ENCODE measurements at regions not wholly inside any gene's neighbourhood (a gene's known extent, or its start where the extent isn't known, plus 50 kb on each side); places are given as distances from the start of the nearest gene placed in this dataset.
"Not testable (repeated sequence)": the region's sequence is repeated elsewhere in the genome, so short reads cannot be mapped to it uniquely, and the experiment has no call there.

DNA sequence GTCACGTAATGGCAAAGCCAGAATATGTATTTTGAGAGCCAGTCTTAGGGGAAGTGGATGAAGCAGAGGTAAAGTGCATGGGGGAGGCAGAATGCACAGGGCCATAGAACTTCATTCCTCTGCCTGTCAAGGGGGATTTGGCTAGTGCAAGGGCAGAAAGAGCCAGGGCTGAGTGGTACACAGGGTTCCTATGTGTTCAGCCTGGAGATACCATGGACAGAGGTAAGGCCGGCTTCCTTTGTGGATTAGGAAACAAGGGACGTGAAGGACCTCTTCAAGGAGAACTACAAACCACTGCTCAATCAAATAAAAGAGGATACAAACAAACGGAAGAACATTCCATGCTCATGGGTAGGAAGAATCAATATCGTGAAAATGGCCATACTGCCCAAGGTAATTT is 241.1 kb upstream of the ELAVL2 start:
- not testable (repeated sequence) for DNase-seq

DNA sequence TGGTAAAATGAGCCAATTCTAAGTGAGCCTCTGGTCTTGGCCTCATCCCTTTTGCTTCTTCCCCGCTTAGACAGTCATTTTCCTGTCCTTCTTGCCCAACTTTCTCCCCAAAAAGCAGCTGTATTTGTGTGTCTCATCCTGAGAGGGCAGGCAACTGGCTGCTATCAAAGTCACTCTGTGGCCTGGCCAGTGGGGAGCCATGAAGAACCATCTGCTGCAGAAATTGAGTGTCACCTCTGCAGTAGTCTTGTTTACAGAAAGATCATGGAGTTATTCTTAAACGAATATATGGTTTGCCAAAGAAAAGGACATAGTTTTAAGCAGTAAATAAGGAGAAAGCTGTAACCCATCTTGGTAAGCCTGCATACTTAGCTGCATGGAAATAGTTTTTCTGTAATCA is 233.6 kb upstream of the ELAVL2 start:
- DNase-seq, result no peak

DNA sequence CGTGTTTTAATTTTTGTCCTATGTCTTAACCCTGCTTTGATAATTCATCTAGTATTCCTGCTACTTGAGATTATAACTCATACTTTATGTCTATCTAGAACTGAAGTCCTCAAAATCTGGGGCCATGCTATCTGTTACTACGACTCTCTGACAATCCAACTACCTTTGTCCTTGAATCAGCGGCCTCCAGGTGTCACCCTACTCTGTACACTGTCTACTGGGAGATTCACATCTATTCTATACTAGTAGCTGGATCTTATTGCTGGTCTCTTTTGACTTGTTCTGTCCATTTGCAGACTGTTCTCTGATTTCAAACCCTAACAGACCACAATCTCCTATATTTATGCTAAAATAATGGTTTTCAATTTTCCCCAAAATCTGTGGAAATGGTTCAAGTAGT is 225.5 kb upstream of the ELAVL2 start:
- no peak for DNase-seq

DNA sequence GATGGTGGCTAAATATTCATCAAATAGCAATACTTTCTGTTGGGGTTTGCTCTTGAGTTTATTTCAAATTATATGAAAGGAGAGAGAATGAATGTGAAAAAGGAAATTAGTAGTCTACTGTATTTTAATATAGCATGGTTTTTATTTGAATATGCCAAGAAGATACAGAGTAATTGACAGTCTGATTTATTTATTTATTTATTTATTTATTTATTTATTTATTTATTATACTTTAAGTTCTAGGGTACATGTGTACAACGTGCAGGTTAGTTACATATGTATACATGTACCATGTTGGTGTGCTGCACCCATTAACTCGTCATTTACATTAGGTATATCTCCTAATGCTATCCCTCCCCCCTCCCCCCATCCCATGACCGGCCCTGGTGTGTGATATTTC is 224.2 kb upstream of the ELAVL2 start:
- not testable (repeated sequence) for DNase-seq

DNA sequence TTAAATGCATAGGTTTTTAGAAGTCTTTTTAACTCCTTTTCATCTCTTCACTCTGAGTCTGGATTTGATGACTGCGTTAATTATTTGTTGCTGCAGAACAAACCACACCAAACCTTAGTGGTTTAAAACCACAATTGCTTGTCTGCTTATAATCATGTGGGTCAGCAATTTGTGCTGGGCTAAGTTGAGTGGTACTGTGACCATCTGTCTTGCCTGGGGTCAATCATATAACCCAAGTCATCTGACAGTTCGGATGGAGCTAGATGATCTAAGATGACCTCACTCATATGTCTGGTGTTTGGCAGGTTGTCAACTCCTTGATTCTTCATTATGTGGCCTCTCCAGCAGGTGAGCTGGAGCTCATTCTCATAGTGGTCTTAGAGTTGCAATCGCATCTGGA is 219.1 kb upstream of the ELAVL2 start:
- DNase-seq, result no peak

DNA sequence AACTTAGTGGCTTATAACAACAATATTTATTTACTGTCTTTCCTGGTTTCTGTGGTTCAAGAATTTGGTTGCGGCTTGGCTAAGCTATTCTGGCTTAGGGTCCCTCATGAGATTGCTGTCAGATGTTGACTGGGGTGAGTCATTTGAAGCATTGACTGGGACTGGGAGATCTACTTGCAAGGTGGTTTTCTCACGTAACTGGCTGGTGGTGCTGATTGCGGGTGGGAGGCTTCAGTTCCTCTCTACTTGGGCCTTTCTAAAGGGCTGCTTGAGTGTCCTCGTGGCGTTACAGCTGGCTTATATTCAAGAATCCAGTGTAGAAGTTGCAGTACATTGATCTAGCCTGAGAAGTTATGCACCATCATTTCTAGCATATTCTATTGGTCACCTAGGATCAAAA is 218.5 kb upstream of the ELAVL2 start:
- no peak for DNase-seq

DNA sequence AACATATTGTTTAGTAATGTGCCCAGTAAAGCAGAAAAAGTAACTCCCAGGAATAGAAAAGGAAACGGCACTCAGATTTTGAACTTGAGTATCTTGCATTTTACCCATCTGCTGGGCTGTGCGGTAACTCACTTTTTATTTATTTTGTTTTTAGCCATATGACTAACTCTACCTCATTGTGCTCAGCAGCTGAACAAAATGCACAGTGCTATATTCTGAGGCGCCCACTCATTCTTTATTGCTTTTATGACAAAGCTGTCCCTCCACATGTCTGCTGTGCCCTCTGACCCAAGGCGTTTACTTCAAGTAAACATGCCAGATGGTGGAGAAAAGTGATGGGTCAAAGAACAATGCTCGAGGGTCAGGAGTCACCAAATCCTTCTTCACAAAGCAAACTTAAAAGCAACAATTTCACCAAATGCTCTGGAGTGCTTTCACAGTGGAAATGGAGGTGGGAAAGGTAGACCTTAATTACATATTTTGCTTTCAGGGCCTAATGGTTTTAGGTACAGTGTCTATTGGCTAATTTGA is 215.2 kb upstream of the ELAVL2 start:
- DNase-seq, result no peak

DNA sequence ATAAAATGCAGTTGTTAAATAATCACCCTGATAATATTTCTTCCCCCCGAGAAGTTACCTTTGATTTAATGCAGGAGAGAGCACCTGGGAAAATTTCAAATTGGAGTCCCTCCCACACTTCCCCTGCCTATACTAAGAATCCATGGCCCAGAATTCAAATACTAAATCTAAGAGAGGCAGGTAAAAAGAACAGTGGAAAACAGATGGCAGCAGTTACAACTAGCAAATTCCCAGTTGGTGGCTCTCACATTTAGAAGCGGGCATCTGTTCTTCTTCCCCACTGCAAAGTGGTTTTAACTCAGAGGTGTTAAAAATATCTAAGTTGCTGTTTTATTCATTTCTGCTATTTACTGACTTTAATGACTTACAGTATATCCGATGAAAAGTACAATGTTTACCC is 210.4 kb upstream of the ELAVL2 start:
- DNase-seq, result no peak

DNA sequence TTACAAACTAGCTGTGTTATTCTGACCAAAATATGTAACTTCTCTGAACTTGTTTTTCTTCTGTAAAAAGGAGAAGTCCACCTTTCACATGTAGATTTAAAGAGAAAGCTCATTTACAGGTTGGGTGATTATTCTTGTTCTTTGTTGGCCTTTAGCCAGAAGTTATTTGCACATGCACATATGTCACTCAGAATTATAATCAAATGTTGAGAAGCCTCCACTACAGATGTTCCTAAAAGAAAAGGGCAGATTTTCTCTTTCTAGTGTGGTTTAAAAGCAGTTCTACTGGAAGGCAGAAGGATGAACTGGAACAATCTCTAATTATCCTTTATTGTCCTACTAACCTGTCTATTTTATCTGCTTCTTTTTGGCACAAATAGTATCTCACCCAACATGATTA is 209.8 kb upstream of the ELAVL2 start:
- no peak for DNase-seq

DNA sequence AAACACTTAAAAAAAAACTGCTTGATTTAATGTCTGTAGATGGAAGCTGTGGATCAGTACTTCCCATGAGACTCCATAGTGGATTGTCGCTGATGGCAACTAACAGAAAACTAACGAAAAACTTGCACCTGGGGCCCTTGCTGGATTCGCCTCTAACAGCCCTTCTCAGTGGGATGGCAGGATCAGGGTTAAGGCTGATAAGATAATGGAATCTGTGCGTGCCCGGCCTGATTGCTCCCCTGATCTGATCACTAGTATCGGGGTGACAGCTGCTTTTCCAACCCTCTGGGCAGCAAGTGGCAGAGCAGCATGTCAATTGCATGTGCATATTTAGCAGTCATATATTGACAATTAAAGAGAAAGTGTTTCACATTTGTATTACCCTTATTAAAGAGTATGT is 185.8 kb upstream of the ELAVL2 start:
- DNase-seq, result no peak

DNA sequence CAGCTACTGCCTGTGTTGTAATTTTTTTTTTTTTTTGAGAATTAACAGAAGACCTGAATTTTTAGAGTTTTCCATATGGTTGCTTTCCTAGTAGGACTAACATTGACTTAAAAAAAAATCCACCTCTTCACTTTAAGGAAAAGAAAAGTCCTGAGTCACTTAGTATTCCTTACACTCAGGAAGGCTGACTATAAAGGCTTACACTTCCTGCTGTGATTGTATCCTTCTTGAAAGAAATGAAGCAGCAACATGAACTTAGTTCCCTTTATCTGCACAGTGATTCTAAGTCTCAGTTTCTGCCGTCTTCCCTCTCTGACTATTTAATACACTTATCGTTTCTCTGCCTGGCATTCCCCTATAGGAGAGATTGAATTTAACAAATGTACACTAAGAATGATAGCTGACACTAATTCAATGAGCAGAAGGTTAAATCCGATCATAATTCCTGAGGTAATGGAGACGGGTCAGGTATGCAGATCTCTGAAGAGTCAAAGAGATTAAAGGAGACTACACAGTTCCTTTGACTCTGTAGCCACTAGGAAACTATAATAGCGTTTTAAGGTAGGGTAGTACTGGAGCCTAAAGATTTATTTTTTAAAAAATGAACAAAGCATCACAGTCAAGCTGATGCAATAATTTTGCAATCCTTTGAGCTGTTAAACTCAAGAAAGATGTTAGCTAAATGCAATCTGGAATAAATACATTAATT is 185.1 kb upstream of the ELAVL2 start:
- no peak for DNase-seq

DNA sequence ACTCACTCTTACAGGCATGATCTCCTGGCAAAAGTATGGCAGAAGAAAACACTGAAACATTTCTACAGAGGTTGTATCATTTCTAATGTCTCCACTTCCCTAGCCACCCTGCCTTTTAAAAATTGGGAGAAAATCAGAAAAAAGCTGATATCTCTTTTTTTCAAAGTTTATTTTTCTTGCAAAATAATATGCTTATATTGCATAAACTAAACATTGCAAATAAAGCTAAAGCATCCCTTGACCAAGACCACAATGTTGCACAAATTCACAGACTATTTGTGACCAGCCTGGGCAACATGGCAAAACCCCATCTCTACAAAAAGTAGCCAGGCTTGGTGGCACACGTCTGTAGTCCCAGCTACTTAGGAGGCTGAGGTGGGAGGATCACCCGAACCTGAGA is 183.3 kb upstream of the ELAVL2 start:
- no peak for DNase-seq

DNA sequence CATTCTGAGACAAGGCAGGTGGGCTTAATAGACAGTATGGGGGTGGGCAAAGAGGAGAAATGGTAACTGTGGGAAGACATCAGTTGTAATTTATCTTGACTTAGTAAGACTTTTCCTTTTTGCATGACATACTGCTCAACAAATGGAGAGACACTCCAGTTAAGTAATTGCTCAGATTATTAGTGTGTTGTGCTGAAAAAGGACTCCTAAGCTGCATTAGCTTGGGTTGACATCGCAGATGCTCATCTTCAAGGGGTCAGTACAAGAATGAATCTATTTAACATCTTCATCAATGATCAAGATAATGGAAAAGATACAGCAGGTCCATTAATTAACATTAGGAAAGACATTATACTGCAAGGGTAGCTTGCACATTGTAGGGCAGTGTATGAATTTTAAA is 181.1 kb upstream of the ELAVL2 start:
- DNase-seq, result no peak

DNA sequence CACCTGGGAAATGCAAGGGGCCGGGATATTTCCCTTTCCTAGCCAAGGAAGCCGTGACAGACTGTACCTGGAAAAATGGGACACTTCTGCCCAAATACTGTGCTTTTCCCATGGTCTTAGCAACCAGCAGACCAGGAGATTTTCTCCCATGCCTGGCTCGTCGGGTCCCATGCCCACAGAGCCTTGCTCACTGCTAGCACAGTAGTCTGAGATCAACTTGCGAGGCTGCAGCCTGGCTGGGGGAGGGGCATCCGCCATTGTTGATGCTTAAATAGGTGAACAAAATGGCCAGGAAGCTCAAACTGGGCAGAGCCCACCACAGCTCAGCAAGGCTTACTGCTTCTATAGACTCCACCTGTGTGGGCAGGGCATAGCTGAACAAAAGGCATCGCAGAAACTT is 165.8 kb upstream of the ELAVL2 start:
- DNase-seq, result not testable (repeated sequence)

DNA sequence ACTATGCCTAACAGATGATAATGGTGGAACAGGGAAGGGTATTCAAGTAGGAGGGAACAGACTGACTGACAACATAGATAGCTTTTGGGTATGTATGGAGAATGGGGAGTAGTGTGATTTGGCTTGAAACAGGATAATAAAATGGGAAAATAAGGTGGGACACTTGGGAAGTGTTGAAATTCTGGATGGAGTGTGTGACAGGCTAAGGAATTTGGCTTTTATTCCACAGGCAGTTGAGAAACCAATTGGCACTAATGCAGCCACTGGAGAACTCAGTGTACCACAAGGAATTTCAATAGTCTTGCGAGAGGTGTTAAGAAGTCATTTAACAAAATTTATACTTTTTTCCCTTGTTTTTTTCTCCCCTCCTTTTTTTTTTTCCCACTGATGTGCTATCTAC is 153.5 kb upstream of the ELAVL2 start:
- DNase-seq, result no peak

DNA sequence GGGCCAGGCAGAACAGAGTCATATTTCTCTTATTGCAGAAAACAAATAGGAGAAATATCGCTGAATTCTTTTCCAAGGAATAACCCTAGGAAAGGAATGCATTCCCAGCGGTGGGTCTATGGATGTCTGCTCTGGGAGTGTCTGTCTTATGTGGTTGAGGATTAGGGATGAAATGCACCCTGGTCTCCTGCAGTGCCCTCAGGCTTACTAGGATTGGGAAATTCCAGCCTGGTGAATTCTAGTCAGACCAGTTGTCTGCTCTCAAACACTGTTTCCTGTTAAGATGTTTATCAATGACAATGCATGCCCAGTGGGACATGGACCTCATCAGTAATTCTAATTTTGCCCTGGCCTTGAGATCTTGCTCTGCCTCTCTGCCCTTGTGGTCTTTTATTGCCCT is 136.1 kb upstream of the ELAVL2 start:
- no peak for DNase-seq

DNA sequence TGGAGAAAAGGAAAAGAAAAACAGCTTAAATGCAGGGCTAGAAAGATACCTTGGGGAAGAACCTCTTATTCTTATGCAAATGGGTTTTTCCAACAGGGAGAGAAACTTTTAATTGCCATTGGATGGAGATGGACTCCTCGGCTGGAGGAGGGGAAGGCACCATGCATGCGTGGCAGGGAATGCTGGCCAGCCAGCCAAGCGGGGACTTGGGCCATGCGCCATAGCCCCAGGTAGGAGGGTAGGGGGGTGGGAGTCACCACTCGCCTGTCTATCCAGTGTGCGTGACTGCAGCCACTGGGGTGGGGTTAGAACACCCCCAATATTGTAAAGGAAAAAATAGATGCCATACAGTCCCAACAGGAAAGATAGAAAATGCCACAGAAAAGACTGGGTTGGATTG is 119.9 kb upstream of the ELAVL2 start:
- DNase-seq, result no peak

DNA sequence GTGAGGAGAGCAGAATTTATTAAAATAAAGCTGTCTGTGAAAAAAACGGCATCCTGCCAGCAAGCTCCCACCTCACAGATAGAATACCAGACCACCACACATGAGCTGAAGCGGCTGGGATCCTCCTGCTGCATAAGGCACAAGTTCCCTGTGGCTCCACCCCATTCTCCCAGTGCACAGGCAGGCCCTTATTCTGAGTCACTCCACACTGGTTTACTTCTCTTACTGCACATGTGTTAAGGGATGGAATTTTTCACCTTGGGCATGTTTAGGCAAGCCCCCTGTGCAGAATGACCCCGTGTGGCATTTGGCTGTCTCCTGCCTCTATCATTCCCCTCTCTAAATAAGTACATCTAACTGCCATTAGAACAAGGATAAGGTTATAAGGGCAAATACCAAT is 115.0 kb upstream of the ELAVL2 start:
- no peak for DNase-seq

DNA sequence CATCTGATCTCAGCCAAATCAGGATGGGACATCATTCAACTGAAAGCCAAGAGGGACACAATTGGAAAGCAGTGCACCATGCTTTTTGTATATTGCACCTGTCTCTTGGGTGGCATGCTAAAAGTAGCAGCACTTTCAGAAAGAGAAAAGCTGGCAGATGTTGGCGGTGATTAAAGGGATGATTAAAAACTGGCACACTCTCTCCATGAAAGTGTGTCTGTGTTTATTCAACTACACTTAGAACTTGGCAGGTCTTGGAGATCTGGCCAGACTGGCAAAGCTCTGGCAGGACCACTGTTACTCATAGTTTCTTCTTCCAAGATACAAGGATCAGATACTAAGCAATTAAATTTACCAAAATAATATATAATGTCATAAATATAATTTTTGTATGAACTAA is 112.9 kb upstream of the ELAVL2 start:
- DNase-seq, result peak in 1 of 2 experiments; percentile 0

DNA sequence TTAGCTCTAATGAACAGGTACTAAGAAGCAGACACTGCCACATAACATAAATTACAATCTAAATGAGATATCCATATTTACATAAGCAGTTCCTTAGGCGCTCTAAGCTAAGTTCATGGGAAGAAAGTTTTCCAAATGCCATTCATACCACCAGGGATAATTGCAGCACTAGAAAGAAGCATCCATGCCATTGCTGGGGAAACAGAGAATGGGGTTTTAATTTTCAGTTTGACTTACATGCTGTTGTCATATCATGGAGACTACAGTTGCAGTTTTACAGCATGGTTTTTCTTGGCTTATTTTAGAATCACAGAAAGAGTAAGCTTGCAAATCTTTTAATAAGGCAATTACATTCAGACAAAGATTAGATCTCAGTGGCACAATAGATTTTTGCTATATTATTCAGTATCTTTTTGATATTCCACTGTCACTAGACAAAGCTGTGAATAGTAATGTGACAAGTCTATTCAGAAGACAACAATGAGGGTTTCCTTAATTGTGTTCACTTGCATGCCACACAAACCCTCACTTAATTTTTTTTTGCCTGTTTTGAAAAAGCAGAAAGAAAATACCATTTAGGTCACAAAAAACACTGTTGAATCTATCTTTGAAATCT is 108.4 kb upstream of the ELAVL2 start:
- DNase-seq, result no peak

DNA sequence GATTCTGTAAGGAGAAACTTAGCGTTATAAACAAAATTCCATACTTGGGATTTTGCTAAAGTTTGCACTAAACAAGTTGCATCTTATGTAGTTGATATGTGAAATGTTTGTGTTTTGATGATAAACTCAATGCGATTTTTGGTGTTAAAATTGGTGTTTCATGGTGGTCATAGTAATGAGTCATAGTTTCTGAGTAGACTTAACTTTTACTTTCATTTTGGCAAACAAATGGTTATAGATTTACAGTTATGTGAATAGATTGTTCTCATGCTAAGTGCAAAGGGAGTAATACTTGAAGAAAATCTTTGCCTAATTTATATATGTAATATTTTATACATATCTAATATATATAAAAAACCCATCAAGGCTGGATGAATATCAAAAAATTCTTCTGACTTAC is 107.3 kb upstream of the ELAVL2 start:
- no peak for DNase-seq

DNA sequence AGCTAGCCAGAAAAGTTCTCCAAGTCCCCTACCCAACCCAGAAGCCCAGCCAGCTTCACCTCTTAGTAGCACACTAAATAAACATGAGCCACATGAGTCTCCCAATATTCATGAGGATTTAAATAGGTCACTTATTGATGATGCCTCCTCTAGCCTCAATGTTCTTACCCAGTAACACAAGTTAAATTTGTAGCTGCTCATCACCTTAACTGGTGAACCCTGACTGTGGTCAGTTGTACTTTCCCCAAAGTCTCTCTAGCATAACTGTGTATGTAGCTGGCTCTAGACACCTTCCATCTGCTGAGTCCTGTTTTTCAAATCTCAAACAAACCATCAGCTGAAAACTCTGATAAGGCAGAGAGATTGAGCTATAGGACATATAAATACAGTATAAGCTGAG is 100.3 kb upstream of the ELAVL2 start:
- DNase-seq, result no peak

DNA sequence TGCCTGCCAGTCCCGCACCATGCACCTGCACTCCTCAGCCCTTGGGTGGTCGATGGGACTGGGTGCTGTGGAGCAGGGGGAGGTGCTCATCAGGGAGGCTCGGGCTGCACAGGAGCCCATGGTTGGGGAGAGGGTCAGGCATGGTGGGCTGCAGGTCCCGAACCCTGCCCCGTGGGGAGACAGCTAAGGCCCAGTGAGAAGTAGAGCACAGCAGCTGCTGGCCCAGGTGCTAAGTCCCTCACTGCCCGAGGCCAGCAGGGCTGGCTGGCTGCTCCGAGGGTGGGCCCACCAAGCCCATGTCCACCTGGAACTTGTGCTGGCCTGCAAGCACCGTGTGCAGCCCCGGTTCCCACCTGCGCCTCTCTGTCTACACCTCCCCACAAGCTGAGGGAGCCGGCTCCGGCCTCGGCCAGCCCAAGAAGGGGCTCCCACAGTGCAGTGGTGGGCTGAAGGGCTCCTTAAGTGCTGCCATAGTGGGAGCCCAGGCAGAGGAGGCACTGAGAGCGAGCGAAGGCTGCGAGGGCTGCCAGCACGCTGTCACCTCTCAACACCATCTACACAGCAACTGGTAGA is 88.5 kb upstream of the ELAVL2 start:
- DNase-seq, result no peak

DNA sequence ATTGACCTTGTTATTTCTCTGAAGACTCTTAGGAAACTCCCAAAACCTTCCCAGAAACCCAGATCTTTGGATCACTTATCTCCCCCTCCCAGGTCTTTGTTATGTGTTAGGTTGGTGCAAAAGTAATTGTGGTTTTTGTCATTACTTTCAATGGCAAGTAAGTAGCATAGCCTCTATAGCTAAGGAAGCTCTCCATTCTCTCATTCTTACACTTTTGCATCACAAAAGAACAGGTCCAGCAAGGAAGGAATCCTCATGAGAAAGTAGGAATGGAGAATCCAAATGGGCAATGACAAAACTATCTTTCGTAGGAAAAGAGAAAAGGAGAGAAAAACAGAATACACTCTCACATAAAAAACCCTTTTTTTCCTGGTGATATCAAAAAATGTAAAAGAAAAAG is 81.3 kb upstream of the ELAVL2 start:
- no peak for DNase-seq

DNA sequence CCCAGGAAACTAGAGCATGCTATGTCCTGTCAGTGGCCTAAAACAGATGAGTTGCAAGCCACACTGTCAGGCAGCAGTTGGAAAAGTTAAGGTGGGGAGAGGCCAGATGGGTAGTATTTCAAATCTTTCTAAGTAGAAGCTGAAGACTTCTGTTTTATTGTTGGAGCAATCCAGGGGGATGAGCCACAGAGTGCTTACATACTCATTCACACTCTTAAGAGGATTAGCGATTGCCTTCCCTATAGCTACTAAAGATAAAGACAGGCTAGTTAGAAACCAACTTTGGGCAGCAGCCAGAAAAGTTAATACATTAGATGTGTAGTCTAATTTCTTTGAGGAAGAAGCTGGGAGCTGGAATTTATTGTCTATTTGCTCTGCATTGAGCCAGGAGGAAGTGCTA is 61.7 kb upstream of the ELAVL2 start:
- DNase-seq, result no peak

All from SHP77 (cell line).